ENCODE measurements at regions not wholly inside any gene's neighbourhood (a gene's known extent, or its start where the extent isn't known, plus 50 kb on each side); places are given as distances from the start of the nearest gene placed in this dataset.

DNA sequence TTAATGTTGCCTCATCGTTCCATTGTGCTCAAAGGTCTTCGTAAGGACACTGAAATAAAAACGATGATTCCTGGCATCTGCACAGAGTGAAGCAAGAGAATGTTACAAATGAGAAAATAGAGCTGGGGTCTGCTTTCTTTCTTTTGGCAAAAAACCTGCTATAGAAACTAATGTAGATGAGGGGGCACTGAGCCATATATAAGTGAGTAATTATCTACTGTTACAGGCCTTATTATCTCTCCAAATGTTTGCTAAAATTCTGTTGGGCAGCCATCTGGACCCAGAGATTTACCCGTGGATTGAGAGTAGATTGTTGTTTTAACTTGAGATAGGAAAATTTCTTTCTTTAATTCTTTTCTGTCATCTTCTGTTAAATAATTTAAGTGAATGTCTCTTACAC lies 472.5 kb upstream of the PIK3C3 start:
- no peak for DNase-seq
- H3K4me3 ChIP-seq (ENCODE audit: low read depth, low read length) = no peak overlapping the region
- ChIA-PET POLR2A (no interaction called here), CTCF (no interaction called here)
- intact Hi-C loops (cut with micrococcal nuclease; ENCODE audit: unreplicated experiment) = no loop called here
- Mint-ChIP-seq H3K27ac (ENCODE audit: unreplicated experiment) (no peak overlapping the region), H3K36me3 (ENCODE audit: insufficient read depth, unreplicated experiment) (no peaks in the 10 kb centered on the region), H3K27me3 (ENCODE audit: insufficient read depth, unreplicated experiment) (no peaks in the 10 kb centered on the region), H3K4me1 (ENCODE audit: low read depth, unreplicated experiment) (no peaks in the 10 kb centered on the region), H3K4me3 (ENCODE audit: unreplicated experiment) (no peak overlapping the region), H3K9me3 (ENCODE audit: unreplicated experiment) (no peaks in the 10 kb centered on the region)
- TF ChIP-seq, protein P1, sequence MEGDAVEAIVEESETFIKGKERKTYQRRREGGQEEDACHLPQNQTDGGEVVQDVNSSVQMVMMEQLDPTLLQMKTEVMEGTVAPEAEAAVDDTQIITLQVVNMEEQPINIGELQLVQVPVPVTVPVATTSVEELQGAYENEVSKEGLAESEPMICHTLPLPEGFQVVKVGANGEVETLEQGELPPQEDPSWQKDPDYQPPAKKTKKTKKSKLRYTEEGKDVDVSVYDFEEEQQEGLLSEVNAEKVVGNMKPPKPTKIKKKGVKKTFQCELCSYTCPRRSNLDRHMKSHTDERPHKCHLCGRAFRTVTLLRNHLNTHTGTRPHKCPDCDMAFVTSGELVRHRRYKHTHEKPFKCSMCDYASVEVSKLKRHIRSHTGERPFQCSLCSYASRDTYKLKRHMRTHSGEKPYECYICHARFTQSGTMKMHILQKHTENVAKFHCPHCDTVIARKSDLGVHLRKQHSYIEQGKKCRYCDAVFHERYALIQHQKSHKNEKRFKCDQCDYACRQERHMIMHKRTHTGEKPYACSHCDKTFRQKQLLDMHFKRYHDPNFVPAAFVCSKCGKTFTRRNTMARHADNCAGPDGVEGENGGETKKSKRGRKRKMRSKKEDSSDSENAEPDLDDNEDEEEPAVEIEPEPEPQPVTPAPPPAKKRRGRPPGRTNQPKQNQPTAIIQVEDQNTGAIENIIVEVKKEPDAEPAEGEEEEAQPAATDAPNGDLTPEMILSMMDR (IDR thresholded peaks at IDR 0.05; ENCODE audit: insufficient read depth in 1 of 2, low read depth in 1 of 2, low read length in 1 of 2, severe bottlenecking in 1 of 2, unreplicated experiment in 1 of 2) = no peak
- H3K27me3 ChIP-seq (replicated peaks; ENCODE audit: control insufficient read depth, insufficient read depth, low read length) = no peaks in the 10 kb centered on the region
- H3K9me3 ChIP-seq = no peaks in the 10 kb centered on the region
- no peaks in the 10 kb centered on the region for H3K4me1 ChIP-seq
- no TSS peak for BruUV-seq (replicated peaks)
- no peaks in the 10 kb centered on the region for H3K36me3 ChIP-seq (ENCODE audit: control insufficient read depth, insufficient read depth, low read length)

- intact Hi-C loops (cut with micrococcal nuclease; ENCODE audit: unreplicated experiment) = no loop called here
- Mint-ChIP-seq H3K9me3 (ENCODE audit: unreplicated experiment) (peaks cover 8% of the 10 kb centered on the region), H3K27ac (ENCODE audit: unreplicated experiment) (no peak overlapping the region), H3K27me3 (ENCODE audit: insufficient read depth, unreplicated experiment) (no peaks in the 10 kb centered on the region), H3K36me3 (ENCODE audit: insufficient read depth, unreplicated experiment) (no peaks in the 10 kb centered on the region), H3K4me1 (ENCODE audit: low read depth, unreplicated experiment) (peaks cover 5% of the 10 kb centered on the region), H3K4me3 (ENCODE audit: unreplicated experiment) (no peak overlapping the region)
- H3K9me3 ChIP-seq = no peaks in the 10 kb centered on the region
- TF ChIP-seq, protein P1 (IDR thresholded peaks at IDR 0.05; ENCODE audit: insufficient read depth in 1 of 2, low read depth in 1 of 2, low read length in 1 of 2, severe bottlenecking in 1 of 2, unreplicated experiment in 1 of 2) = no peak
- no peaks in the 10 kb centered on the region for H3K4me1 ChIP-seq
- POLR2A ChIA-PET = no interaction called here
- no TSS peak for BruUV-seq (replicated peaks)
- H3K4me3 ChIP-seq (ENCODE audit: low read depth, low read length) = no peak overlapping the region
- H3K27me3 ChIP-seq (replicated peaks; ENCODE audit: control insufficient read depth, insufficient read depth, low read length) = no peaks in the 10 kb centered on the region
- H3K36me3 ChIP-seq (ENCODE audit: control insufficient read depth, insufficient read depth, low read length) = no peaks in the 10 kb centered on the region
- DNase-seq = no peak
- CTCF ChIA-PET = no interaction called here
These were observed 488.4 kb upstream of the PIK3C3 start for GRCh38 chr18:41466436-41467160.

- Mint-ChIP-seq H3K27ac (ENCODE audit: unreplicated experiment) (no peak overlapping the region), H3K27me3 (ENCODE audit: insufficient read depth, unreplicated experiment) (no peaks in the 10 kb centered on the region), H3K4me3 (ENCODE audit: unreplicated experiment) (no peak overlapping the region), H3K9me3 (ENCODE audit: unreplicated experiment) (peaks cover 8% of the 10 kb centered on the region), H3K4me1 (ENCODE audit: low read depth, unreplicated experiment) (peaks cover 11% of the 10 kb centered on the region), H3K36me3 (ENCODE audit: insufficient read depth, unreplicated experiment) (no peaks in the 10 kb centered on the region)
- Histone ChIP-seq H3K27me3 (replicated peaks; ENCODE audit: control insufficient read depth, insufficient read depth, low read length) (no peaks in the 10 kb centered on the region), H3K4me3 (ENCODE audit: low read depth, low read length) (no peak overlapping the region), H3K4me1 (peaks cover 4% of the 10 kb centered on the region; the same call in 1 of the 2 replicates), H3K36me3 (ENCODE audit: control insufficient read depth, insufficient read depth, low read length) (no peaks in the 10 kb centered on the region), H3K9me3 (no peaks in the 10 kb centered on the region)
- no TSS peak for BruUV-seq (replicated peaks)
- ChIA-PET CTCF (no interaction called here), POLR2A (no interaction called here)
- intact Hi-C loops (cut with micrococcal nuclease; ENCODE audit: unreplicated experiment) = no loop called here
- no peak for DNase-seq
- TF ChIP-seq, protein P1 (IDR thresholded peaks at IDR 0.05; ENCODE audit: insufficient read depth in 1 of 2, low read depth in 1 of 2, low read length in 1 of 2, severe bottlenecking in 1 of 2, unreplicated experiment in 1 of 2) = no peak
These were observed 489.6 kb upstream of the PIK3C3 start for GRCh38 chr18:41465386-41465785.

Measured in Caco-2 (cell line).